ENCODE measurements at regions not wholly inside any gene's neighbourhood (a gene's known extent, or its start where the extent isn't known, plus 50 kb on each side); places are given as distances from the start of the nearest gene placed in this dataset.

DNA sequence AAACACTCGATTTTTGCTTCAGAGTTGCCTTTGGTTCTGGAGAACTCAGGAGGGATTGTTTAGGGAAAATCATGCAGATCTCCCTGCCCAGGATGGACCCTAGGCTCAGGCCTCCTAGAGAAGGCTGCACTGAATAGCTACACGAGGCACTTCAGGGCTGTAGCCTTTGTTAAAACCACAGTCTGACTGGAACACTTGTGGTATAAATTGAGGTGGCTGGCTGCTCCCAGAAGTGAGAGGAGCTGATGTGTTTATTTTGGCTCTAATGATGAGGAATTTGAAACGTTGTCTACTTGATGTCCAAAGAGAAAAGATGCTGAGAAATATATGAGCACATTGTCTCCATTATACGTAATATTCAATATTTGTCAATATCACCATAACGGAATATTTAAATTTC, 762.1 kb upstream of the ARGLU1 start:
- no peak for DNase-seq (ENCODE audit: low read depth)

DNA sequence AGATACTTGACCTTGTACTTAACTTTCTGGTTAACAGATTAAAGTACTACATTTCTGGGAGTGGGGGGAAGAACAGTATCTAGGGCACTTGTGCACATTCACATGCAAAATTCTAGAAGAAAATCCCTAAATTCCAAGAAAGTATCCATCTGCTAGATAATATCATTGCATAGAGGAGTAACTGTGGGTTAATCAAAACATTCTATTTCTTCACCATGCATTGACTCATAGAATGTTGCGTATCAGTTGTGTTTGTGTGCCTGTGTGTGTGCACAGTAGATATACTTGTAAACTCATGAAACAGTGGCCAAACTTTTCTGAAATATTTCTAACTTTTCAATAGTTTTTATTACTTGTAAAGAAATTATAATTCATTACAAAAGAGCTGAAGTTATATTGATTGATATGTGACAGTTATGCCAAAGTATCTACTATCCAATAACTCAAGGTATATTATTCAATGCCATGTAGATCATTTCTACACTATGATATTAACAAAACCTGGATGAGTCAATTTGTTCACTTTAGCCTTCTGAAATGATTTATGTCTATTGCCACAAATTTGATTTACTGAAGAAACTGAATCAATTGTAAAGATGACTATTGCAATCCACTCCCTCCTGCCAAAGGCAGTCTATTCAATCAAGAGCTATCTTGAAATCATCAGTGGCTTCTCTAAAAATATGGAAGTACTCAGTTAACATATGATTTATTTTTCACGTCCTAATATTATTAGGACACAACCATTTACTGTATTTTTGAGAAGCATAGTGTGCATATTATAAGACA, 756.7 kb upstream of the ARGLU1 start:
- no peak for DNase-seq (ENCODE audit: low read depth)

DNA sequence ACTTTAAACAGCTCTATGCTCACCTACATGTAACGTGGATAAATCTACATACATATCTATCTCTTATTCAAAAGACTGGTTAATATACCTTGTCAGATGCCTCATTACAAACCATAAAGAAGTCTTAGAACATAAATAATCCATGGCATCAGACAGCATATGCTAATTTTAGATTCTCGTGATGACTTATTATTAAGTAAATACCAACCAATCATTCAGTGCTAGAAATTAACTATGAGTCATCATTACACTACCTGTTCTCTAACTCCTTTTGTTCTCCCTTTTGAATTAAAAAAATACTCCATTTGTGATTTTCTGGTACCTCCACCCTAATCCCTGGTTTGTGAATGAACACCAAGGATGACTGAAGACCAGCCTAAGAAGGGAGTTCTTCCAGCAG, 754.3 kb upstream of the ARGLU1 start:
- DNase-seq (ENCODE audit: low read depth) = no peak

DNA sequence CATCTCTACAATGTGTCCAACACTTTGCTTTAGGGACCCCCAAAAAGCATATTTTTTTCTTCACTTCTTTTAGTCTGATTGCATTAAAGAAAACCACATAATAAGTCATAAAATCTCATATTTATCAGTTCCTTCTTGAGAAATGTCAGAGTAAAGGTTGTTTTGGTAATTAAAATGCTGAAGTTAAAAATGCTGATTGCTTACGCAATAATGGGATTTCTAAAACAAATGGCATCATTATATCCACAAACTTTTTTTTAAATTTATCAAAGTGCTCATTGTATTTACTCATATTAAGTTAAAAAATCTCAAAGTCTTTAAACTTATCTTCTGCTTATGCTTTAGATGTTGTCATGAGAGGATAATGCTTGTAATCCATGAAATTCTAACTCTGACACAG, 737.2 kb upstream of the ARGLU1 start:
- no peak for DNase-seq (ENCODE audit: low read depth)

DNA sequence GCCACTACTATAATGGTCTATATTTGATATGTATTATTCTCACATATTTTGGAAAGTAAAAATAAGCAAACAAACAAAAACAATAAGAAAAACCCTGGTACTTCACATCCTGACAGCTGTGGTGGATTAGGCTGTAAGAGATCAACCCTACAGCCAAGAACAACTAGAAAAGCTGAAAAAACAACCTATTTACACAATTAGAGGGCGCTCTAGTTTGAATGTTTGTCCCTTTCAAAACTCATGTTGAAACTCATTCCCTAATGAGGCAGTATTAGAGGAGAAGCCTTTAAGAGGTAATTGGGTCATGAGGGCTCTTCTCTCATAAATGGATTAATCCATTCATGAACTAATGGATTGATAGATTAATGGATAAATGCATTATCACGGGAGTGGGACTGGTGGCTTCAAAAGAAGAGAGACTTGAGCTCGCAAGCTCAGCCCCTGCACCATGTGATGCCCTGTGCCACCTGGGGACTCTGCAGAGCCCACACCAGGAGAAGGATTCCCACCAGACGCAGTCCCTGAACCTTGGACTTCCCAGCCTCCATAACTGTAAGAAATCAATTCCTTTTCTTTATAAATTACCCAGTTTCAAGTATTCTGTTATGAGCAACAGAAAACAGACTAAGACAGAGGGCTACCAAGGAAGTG, 733.9 kb upstream of the ARGLU1 start:
- no peak for DNase-seq (ENCODE audit: low read depth)

DNA sequence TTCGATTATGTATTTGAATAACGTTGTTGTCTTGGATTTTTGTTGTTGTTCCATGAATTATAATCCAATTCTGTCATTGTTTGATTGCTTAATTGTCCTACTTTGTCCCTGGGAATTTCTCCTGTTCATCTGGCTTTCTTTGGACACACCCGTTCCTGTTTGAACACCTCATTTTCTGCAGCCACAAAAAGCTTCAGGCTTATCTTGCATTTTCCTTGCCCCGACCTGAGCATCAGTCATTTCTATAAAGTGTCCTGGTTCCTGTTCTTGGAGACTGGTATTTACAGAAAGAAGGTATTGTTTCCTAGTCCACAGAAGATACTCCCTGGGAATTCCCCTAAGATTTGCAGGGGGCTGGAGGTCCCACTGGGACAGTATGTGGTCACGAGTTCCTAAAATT, 731.8 kb upstream of the ARGLU1 start:
- DNase-seq (ENCODE audit: low read depth) = no peak

DNA sequence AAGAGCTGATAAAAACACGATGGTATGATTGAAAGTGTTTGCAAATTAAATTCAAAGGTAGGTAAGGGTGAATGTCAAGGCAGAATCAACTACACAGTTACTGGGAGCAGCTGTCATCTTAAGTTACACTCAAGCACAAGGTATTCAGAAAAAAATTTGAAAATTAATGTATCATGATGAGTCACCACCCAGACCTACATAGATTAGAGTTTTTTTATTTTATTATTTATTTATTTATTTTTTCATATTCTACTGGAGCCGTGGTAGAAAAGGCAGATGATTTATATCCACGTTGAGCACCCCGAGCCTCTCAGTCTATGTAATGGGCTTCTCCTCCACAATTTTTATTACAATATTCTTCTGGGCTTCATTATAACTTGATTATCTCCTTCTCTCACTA, 728.9 kb upstream of the ARGLU1 start:
- no peak for DNase-seq (ENCODE audit: low read depth)

DNA sequence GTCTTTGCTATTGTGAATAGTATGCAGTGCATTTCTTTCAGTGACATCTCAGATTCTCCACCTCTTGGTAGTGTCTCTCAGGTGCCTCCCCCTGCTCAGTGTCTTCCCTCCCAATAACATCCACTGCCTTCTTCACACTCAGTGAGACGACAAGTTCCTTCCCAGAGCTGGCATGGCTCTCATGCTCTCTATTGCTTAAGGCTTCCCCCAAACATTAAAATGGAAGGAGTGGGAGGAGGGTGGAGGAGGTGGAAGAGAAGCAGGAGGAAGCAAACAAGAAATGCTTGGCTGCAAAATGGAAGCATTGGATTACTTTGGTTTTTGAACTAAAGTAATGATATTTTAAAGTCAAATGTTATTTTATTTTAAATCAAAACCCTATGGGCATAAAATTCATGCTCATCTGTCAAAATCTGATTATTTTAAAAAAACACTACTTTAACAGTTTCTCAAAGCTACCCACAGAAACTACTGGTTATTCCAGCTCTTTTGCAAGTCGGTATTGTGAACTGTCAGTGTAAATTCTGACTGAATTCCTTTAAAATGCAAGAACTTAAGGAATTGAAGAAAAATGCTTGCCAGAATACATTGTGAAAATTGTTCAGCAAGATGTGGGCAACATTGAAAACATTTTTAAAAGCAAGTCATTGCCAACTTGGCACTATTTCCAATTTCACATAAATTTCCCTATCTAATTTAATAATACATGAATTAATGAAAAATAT, 727.6 kb upstream of the ARGLU1 start:
- DNase-seq (ENCODE audit: low read depth) = no peak

DNA sequence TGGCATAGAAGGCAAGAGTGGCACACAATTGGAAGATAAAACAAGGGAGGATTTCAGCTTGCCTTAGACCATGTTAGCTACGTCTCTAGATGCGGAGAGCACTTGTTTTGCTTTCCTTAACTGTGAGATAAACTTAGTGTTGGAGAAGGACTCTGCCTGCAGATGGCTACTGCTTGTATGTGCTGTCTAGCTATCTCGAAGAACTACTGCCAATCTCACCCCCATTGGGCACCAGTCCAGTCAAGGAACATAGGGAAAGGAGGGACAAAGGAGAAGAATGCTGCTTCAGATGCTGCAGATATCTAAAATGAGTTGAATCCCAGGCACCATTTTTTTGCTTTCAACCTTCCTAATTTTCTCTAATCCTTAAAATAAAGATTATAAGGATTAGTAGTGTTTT, 726.0 kb upstream of the ARGLU1 start:
- DNase-seq (ENCODE audit: low read depth) = no peak

DNA sequence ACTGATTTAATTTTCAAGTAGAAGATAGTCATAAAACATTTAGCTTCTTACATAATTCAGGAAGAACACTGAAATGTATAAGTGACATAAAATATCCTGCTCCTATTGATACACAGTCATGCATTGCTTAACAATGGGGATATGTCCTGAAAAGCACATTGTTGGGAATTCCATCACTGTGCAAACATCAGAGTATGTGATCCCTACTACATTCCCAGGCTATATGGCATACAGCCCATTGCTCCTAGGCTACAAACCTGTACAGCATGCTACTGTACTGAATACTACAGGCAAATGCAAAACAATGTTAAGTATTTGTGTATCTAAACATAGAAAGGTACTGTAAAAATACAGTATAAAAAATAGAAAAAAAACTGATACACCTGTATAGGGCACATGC, 723.9 kb upstream of the ARGLU1 start:
- no peak for DNase-seq (ENCODE audit: low read depth)

DNA sequence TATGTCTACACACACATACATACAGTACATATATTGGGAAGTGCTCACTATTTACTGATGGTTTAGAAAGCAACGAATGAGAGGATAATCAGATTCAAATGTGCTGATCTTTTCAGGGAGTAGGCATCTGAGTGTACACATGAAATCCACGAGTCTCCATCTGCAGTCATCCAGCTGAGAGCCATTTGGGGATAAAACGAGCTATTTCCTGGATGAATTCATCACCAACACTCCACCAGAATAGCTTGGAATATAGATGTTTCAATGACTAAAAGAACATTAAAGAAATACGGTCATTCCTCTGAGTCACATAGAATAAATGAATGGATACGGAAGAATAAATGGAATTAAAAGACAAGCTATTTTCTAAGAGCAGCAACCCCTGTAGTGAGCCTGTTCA, 721.6 kb upstream of the ARGLU1 start:
- no peak for DNase-seq (ENCODE audit: low read depth)

DNA sequence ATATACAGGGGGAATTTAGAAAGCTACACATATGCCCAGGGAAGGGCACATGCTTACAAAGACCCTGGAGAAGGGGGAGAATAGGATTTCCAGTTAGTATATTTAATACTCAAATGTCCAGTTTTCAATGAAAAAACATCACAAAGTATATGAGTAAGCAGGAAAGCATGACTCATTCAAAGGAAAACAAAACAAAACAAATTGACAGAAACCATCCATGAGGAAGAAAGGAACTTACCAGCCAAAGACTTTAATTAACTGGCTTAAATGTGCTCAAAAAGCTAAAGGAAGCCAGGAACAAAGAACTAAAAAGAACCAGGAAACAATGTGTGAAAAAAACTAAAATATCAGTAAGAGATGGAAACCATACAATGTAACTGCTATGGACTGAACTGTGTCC, 716.2 kb upstream of the ARGLU1 start:
- no peak for DNase-seq (ENCODE audit: low read depth)

DNA sequence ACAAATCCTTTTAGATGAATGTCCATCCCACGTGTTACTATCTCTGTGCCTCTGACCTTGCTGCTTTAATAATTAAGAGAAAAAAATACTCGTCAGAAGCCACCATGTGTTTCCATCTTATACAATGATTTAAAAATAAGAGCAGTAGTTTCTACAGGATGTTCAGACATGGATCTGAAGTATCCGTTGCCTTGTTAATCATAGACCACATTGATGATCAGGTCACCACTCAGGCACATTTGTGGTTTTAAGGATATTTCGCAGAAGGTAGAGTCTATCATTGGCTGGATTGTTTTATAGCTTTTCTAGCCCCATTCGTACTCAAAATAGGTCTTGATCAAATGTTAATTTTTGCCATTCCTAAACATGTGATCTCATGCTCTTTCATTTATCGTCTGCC, 710.0 kb upstream of the ARGLU1 start:
- DNase-seq (ENCODE audit: low read depth) = no peak

DNA sequence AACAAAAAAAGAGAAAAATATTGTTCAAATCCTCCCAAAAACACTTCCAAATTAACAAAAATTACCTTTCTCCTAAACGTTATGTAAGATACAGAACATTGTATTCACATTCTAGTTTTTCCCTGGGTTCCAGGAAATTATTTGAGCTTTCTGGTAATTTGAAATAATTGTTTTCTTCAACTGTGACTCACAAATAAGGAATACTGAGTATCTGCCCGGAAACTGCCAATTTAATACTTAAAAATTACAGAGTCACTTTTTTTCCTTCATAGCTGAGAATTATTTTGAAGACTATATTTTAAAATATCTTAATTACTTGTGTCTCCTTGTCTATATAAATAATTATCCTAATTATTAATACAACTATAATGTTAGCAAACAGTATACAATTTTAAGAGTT, 709.0 kb upstream of the ARGLU1 start:
- DNase-seq (ENCODE audit: low read depth) = no peak

DNA sequence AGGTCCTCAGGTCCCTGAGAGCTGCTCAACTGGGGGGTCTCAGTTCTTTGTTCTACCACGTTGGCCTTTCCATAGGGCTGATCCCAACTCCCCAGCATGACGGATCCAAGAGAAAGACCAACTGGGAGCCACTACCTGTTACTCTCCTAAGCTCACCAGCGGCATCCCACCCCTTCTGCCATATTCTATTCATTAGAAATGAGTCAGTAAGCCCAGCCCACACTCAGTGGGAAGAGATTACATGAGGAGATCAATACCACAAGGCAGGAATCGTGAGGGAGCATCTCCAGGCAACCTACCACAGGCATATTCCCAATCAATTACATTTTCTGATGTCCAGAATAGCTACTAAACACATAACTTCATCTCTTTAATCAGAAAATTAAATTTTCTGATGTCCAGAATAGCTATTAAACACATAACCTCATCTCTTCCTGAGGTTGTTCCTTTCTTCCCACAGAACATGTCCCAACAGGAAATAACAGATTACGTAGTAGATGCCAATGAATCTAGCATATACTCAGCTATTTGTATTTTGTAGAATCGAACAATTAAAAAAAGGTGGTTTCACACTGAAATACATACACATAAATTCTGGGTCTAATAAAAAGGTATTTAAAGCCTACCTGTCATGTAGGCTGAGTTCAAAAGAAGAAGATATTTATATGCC, 708.1 kb upstream of the ARGLU1 start:
- DNase-seq (ENCODE audit: low read depth) = no peak

DNA sequence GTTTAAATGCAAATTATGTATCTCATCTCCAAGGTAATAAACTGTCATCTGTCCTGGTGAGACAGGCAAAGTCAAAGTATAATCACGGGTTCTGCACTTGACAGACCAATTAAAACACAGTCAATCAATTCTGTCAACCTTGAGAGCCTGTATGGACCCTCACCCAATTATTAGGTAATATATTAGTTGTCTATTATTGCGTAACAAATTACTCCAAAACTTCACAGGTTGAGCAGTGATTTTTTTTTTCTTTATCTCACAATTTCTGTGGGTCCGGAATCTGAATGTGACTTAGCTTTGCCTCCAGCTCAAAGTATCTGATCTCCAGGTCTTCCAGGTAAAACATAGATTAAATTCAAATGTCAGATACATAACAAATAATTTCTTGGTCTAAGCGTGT, 707.4 kb upstream of the ARGLU1 start:
- DNase-seq (ENCODE audit: low read depth) = no peak

DNA sequence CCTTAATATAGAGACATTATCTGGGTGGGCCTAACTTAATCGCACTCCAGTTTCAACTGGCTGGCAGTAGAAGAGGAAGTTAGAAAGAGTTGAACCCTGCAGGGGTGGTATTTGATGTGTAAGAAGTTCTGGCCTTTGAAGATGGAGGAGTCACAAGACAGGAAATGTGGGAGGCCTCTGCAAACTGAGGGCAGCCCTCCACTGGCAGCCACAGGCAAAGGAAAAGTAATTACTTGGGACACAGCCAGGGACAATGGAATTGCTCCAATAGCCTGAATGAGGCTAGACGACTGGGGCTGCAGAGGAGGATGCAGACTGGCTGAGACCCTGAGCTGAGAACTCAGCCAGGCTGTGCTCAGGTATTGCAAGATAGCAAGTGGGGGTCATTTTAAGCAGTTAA, 703.3 kb upstream of the ARGLU1 start:
- no peak for DNase-seq (ENCODE audit: low read depth)

DNA sequence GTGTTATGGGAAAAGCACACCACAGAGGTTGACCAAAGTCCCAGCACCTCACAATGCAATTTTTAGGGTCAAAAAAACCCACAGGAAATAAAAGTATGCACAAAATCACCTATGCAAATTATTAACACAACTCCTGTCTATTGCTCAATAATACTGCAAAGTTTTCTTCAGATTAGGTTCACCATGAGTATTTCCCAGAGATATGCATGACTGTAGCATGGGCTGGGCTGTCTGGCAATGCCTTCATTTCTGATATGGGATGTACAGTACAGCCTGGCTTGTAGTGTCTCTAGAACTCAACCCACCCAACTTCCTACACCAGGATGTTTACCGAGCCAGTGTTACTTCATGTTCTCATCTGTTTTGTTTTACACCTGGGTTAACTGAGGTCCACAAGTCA, 698.7 kb upstream of the ARGLU1 start:
- DNase-seq (ENCODE audit: low read depth) = no peak

DNA sequence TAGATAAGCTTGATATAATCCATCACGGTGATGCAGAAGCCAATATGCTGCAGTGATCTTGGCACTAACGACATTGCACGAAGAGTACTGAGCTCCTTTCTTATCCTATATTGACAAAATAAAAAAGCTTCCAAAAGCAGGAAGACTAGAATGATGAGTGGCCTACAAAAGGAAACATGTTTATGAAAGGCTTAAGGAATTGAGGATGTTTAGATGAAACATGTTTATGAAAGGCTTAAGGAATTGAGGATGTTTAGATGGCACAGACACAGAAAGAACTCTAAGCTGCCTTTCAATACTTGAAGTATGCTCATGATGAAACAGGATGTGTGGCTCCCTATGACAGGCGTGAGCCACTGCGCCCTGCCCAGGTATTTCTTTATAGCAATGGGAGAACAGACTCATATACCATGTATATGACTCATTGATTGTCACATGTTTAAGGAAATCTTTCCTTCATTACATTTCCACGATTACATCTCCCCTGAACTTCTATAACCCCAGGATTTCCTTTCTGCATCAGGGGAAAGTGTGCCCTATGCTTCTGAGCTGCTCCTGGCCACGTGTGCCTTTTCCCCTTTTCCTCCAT, 690.8 kb upstream of the ARGLU1 start:
- DNase-seq (ENCODE audit: low read depth) = no peak

DNA sequence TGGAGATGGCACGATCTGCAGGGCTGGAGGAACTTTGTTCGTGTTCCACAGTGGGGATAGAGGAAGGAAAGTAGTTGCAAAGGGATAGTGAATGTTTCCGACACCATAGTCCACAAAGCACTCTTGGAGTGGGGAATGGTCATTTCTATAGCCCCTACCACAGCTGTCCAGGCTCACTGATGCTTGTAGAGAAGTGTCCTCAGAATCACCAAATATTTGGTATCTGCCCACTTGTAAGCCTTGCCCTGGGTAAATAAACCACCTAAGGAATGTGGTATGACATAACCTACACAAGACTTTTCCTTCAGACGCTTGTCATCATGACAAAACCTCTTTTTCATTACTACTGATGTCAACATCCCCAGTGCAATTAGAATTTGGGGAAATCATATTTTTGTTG, 686.5 kb upstream of the ARGLU1 start:
- no peak for DNase-seq (ENCODE audit: low read depth)

DNA sequence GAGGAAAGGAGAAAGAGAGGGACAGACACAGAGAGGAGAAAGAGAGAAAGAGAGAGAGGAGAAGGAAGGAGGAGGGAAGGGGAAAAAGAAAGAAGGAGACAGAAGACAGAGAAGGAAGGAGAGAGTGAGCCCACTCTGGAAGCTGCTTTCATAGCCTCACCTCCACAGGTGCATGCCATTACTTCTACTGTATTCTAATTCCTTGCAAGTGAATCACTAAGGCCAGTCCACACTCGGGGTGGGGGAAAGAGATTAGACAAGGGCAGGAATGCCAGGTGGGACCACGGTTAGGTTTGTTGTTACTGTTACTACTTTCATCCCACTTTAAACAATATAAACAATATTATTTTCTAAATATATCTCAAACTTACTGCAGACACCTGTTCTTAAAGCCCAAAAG, 684.5 kb upstream of the ARGLU1 start:
- no peak for DNase-seq (ENCODE audit: low read depth)

DNA sequence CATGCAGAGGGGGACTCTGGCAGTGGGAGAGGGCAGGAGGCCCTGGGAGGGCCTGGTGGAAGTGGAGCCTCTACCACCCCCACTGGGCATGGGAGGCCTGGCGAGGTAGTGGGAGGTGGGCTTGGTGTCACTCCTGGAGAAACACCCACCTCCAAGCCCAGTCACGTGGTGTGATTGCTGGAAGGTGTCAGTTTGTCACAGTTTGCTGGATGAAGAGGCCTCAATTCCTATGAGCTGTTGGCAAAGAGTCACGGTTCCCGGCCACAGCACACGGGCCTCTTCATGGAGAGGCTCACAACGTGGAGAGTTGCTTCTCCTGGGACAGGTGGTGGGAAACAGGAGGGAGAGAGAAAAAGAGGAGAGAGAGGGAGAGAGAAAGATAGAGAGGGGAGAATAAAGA, 684.1 kb upstream of the ARGLU1 start:
- no peak for DNase-seq (ENCODE audit: low read depth)

DNA sequence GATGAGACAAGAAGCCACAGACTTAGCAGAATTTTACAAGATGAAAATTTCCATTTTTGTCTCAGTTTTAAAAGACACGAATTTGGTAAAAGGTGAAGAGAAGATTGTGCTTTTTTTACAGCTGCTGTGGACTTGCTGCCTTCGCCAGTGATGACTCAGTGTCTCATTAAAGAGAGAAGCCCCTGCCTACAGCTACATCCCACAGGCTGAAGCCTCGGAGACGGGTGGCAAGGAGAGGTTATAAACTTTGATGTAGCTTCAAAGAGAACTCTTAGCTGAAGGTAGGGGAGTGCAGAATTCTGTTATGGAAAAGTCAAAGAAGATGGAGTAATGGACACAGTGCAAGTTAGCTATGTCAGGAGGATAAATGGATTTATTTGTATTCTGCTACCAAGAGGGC, 683.4 kb upstream of the ARGLU1 start:
- no peak for DNase-seq (ENCODE audit: low read depth)

All from stimulated activated CD4-positive, alpha-beta T cell treated with anti-CD3 and anti-CD28 coated beads, Interleukin-2, amount 100 ng/mL, for 4 hours (primary cell).